DOHH2 (cell line): ENCODE measurements at regions not wholly inside any gene's neighbourhood (a gene's known extent, or its start where the extent isn't known, plus 50 kb on each side); places are given as distances from the start of the nearest gene placed in this dataset.

Experiments used
- H3F3A ChIP-seq: fragments of 200-600 bp; sonication (generic), shearing (Covaris generic); 2 replicates; pipeline ENCODE4 v1.6.0; 2016; ENCODE audit warnings: antibody characterized with exemption, mild to moderate bottlenecking; ENCODE audit not compliant: control insufficient read depth, insufficient read depth
- H3K27ac ChIP-seq: fragments of 200-600 bp; sonication (generic); 2 replicates; pipeline ENCODE4 v1.5.1; 2014; ENCODE audit warnings: low read depth, mild to moderate bottlenecking, low read length, moderate library complexity
- H3K27me3 ChIP-seq: fragments of 200-600 bp; sonication (generic); 2 replicates; pipeline ENCODE4 v1.6.1; 2014; ENCODE audit warnings: mild to moderate bottlenecking, low read length, mixed read lengths; ENCODE audit not compliant: control insufficient read depth
- H3K36me3 ChIP-seq: fragments of 200-600 bp; sonication (generic); 2 replicates; pipeline ENCODE4 v1.6.1; 2014; ENCODE audit warnings: mild to moderate bottlenecking, low read length, moderate library complexity, mixed read lengths; ENCODE audit not compliant: control insufficient read depth
- H3K4me1 ChIP-seq: fragments of 200-600 bp; sonication (generic); 2 replicates; pipeline ENCODE4 v1.6.1; 2014; ENCODE audit warnings: mild to moderate bottlenecking, low read length, mixed read lengths; ENCODE audit not compliant: control insufficient read depth
- H3K4me2 ChIP-seq: fragments of 200-600 bp; sonication (generic); 2 replicates; pipeline ENCODE4 v1.6.0; 2014; ENCODE audit warnings: mild to moderate bottlenecking, low read length, moderate library complexity
- H3K4me3 ChIP-seq: fragments of 200-600 bp; sonication (generic); 2 replicates; pipeline ENCODE4 v1.5.1; 2014; ENCODE audit warnings: mild to moderate bottlenecking, low read length, mixed read lengths
- H3K79me2 ChIP-seq: fragments of 200-600 bp; sonication (generic); 2 replicates; pipeline ENCODE4 v1.6.1; 2014; ENCODE audit warnings: mild to moderate bottlenecking, low read length, mixed read lengths; ENCODE audit not compliant: control insufficient read depth
- H3K9me2 ChIP-seq: fragments of 200-600 bp; sonication (generic); replicated peaks from 2 replicates; pipeline ENCODE4 v1.6.1; 2014; ENCODE audit warnings: mild to moderate bottlenecking, low read length, mixed read lengths; ENCODE audit not compliant: control insufficient read depth
- H3K9me3 ChIP-seq: fragments of 200-600 bp; sonication (generic); 2 replicates; pipeline ENCODE4 v1.6.1; 2014; ENCODE audit warnings: antibody characterized with exemption, low read length, mixed read lengths; ENCODE audit not compliant: control insufficient read depth, insufficient read depth
- H4K20me1 ChIP-seq: fragments of 200-600 bp; sonication (generic); 2 replicates; pipeline ENCODE4 v1.6.0; 2014; ENCODE audit warnings: low read depth, mild to moderate bottlenecking, antibody characterized with exemption, low read length, moderate library complexity; ENCODE audit not compliant: control insufficient read depth, insufficient read depth
- CTCF ChIP-seq: fragments of 200-600 bp; sonication (generic); IDR thresholded peaks from one replicate; pipeline ENCODE4 v1.5.1; 2014; ENCODE audit warnings: antibody characterized with exemption, mild to moderate bottlenecking, low read depth, low read length; ENCODE audit not compliant: poor library complexity, severe bottlenecking
- EZH2phosphoT487 ChIP-seq: fragments of 200-600 bp; sonication (generic); IDR thresholded peaks from 2 replicates; pipeline ENCODE4 v1.6.1; 2017; ENCODE audit warnings: borderline replicate concordance, mild to moderate bottlenecking, antibody characterized with exemption, low read length, moderate library complexity, mixed read lengths

- H3K4me3 ChIP-seq: no peak overlapping the region
- no peaks in the 10 kb centered on the region for H3K9me3 ChIP-seq
- no peaks in the 10 kb centered on the region for H3F3A ChIP-seq
- no peaks in the 10 kb centered on the region for H4K20me1 ChIP-seq
- no peak overlapping the region for H3K4me2 ChIP-seq
- no peaks in the 10 kb centered on the region for H3K36me3 ChIP-seq
- TF ChIP-seq CTCF (no peak), EZH2phosphoT487 (no peak)
- H3K9me2 ChIP-seq: no peaks in the 10 kb centered on the region
- H3K27me3 ChIP-seq: no peaks in the 10 kb centered on the region
- no peak overlapping the region for H3K27ac ChIP-seq
- no peaks in the 10 kb centered on the region for H3K79me2 ChIP-seq
- no peaks in the 10 kb centered on the region for H3K4me1 ChIP-seq
Measured at GRCh38 chr11:109788948-109789490, 304.2 kb upstream of the ZC3H12C start.

- Histone ChIP-seq H3K4me3 (no peak overlapping the region), H3K36me3 (no peaks in the 10 kb centered on the region), H3K27me3 (no peaks in the 10 kb centered on the region), H3K4me1 (no peaks in the 10 kb centered on the region), H3K9me3 (no peaks in the 10 kb centered on the region), H3K4me2 (no peak overlapping the region), H3F3A (no peaks in the 10 kb centered on the region), H3K27ac (no peak overlapping the region), H4K20me1 (no peaks in the 10 kb centered on the region), H3K79me2 (no peaks in the 10 kb centered on the region), H3K9me2 (no peaks in the 10 kb centered on the region)
- TF ChIP-seq CTCF: no peak
- TF ChIP-seq EZH2phosphoT487: no peak
Measured at GRCh38 chr11:109789901-109790300, 303.3 kb upstream of the ZC3H12C start.

- Histone ChIP-seq H3K27me3 (no peaks in the 10 kb centered on the region), H3K4me2 (no peak overlapping the region), H3F3A (no peaks in the 10 kb centered on the region), H4K20me1 (no peaks in the 10 kb centered on the region), H3K36me3 (no peaks in the 10 kb centered on the region), H3K9me2 (no peaks in the 10 kb centered on the region), H3K4me3 (no peak overlapping the region), H3K9me3 (no peaks in the 10 kb centered on the region), H3K4me1 (no peaks in the 10 kb centered on the region), H3K27ac (no peak overlapping the region), H3K79me2 (no peaks in the 10 kb centered on the region)
- TF ChIP-seq CTCF (no peak), EZH2phosphoT487 (no peak)
Measured at GRCh38 chr11:109791337-109791736, 301.9 kb upstream of the ZC3H12C start.
